ENCODE measurements at regions not wholly inside any gene's neighbourhood (a gene's known extent, or its start where the extent isn't known, plus 50 kb on each side); places are given as distances from the start of the nearest gene placed in this dataset.
A peak's percentile ranks its signal among the peaks of the same experiment; 100 is the strongest.

DNA sequence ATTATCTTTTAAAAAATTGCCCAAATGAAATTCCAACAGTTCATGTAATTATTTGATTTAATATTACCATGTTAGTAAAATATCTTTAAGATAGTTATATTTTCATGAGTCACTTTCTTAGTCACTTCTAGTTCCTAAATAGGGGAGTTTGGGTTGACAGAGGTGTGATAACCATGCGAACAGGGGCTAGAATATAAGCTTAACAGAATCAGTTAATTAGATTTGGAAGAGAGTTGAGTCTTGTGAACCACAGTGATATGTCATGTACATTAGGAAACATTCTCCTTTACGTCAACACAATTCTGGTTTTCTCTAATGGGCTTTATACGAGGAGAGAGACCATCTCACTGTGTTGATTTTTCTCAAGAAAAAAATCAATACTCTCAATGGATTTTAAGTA lies 64.8 kb upstream of the ZNF281 start:
- no peak overlapping the region for H3K4me3 ChIP-seq (ENCODE audit: low read length)
- no peak for DNase-seq (ENCODE audit: low read depth)
- TF ChIP-seq, protein P1, sequence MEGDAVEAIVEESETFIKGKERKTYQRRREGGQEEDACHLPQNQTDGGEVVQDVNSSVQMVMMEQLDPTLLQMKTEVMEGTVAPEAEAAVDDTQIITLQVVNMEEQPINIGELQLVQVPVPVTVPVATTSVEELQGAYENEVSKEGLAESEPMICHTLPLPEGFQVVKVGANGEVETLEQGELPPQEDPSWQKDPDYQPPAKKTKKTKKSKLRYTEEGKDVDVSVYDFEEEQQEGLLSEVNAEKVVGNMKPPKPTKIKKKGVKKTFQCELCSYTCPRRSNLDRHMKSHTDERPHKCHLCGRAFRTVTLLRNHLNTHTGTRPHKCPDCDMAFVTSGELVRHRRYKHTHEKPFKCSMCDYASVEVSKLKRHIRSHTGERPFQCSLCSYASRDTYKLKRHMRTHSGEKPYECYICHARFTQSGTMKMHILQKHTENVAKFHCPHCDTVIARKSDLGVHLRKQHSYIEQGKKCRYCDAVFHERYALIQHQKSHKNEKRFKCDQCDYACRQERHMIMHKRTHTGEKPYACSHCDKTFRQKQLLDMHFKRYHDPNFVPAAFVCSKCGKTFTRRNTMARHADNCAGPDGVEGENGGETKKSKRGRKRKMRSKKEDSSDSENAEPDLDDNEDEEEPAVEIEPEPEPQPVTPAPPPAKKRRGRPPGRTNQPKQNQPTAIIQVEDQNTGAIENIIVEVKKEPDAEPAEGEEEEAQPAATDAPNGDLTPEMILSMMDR (conservative IDR thresholded peaks at IDR 0.05; ENCODE audit: low read length), result no peak

DNA sequence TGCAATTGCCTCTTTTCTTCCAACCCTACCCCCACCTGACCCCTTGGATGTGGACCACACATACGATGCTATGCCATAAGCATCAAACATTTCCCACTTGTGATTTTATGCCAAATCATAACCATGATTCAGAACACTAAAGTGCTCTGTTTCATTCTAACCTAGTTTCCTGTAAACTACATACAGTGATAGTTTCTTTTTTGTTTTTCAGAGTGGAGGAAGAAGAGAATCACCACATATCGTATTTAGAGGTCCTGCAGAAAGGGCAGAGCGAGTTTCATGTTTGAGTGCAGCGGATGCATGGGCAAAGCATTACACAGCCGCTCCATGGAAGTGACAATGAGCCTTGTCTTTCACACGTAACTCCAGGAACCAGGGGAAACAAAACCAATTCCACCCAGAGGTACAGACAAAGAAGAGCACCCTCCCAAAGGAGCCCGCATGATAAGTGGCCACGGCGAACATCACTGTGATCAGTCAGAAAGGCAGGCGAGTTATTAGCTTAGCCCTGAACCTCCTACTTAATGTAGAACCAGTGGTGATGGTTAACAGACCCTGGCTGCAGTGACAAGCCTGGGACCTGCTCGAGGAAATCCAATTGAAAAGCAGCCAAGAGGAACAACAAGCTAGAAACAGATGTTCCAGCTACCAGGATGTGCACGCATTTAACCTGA lies 64.0 kb upstream of the ZNF281 start:
- peak; percentile 53 for DNase-seq (ENCODE audit: low read depth)
- H3K4me3 ChIP-seq (ENCODE audit: low read length), result peak overlapping the region; percentile 32
- TF ChIP-seq, protein P1 (conservative IDR thresholded peaks at IDR 0.05; ENCODE audit: low read length), result no peak

DNA sequence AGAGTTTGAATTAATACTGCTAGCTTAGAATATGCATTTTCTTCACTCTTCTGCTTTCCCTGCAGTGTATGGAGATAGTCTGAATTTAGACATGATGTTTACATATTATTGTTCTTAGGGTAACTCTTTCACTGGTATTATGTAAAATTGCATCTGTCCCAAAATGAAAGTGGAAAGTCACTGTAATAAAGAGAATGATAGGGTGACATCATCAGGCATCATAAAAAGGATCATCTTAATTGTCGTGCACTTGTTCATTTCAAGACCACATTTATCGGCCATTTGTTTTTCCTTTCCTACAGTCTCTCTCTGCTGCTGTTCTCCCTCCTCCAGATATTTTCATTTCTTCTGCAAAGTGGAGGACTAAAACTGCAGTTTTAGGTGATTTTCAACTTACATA lies 61.9 kb upstream of the ZNF281 start:
- H3K4me3 ChIP-seq (ENCODE audit: low read length), result no peak overlapping the region
- no peak for DNase-seq (ENCODE audit: low read depth)
- TF ChIP-seq, protein P1 (conservative IDR thresholded peaks at IDR 0.05; ENCODE audit: low read length), result no peak

GRCh38 chr1:200468264-200469001 lies 58.6 kb upstream of the ZNF281 start:
- TF ChIP-seq, protein P1 (conservative IDR thresholded peaks at IDR 0.05; ENCODE audit: low read length), result no peak
- no peak for DNase-seq (ENCODE audit: low read depth)
- no peak overlapping the region for H3K4me3 ChIP-seq (ENCODE audit: low read length)

DNA sequence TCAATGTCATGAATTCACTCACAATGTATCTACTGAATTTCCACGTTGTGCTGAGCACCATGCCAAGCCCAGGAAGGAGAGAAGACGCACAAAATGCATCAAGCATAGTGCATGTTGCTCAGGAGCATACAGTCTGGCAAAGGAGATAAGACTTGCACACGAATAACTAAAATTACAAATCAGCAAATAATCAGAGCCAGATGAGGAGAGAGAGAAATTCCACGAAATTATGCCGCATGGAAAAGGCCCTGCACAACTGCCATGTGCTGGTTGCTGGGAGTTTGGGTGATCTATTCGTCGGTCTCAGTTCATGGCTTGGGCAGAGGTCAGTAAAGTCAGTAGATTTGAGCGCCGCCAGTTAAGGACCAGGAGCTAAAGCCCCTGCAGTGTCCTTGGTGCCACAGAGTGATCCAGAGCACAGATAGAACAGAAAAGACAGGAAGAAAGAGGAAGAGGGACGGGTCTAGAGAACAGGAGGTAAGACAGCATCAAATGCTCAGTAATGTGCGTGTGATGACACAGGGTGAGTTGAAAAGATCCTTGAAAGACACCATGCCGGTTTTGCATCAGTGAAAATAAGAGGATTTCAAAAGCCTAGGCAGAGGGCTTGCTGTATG lies 55.1 kb upstream of the ZNF281 start:
- DNase-seq (ENCODE audit: low read depth), result no peak
- no peak overlapping the region for H3K4me3 ChIP-seq (ENCODE audit: low read length)
- TF ChIP-seq, protein P1 (conservative IDR thresholded peaks at IDR 0.05; ENCODE audit: low read length), result no peak

All from AG10803 (cell line).